CD4-positive, CD25-positive, alpha-beta regulatory T cell (primary cell): ENCODE measurements at regions not wholly inside any gene's neighbourhood (a gene's known extent, or its start where the extent isn't known, plus 50 kb on each side); places are given as distances from the start of the nearest gene placed in this dataset.

ENCODE experiments used
- ATAC-seq, 2 donors: fragments of 150-1000 bp; cut with Tn5 transposase; one replicate each; pipeline ENCODE4 v1.10.0; 2021; ENCODE audit warnings: low read depth in 2 of 2, moderate number of reproducible peaks in 2 of 2, moderate library complexity in 1 of 2
- DNase-seq, 3 donors: peaks; one replicate each; pipeline versions ENCODE4 v3.0.0 to v3.0.0-alpha.2; 2012 to 2022; ENCODE audit warnings: mixed read lengths in 1 of 3
- H3K27ac ChIP-seq: one replicate; pipeline ENCODE4 v1.7.0; 2013; ENCODE audit warnings: mild to moderate bottlenecking, low read length; ENCODE audit not compliant: insufficient read depth, poor library complexity, severe bottlenecking
- H3K27me3 ChIP-seq: one replicate; pipeline ENCODE4 v1.7.0; 2013; ENCODE audit warnings: low read length; ENCODE audit not compliant: control insufficient read depth, insufficient read depth
- H3K36me3 ChIP-seq: one replicate; pipeline ENCODE4 v1.7.0; 2013; ENCODE audit warnings: mild to moderate bottlenecking, low read length, moderate library complexity; ENCODE audit not compliant: control insufficient read depth, insufficient read depth
- H3K4me1 ChIP-seq: 2 replicates; pipeline ENCODE4 v1.7.0; 2013; ENCODE audit warnings: mild to moderate bottlenecking, low read length; ENCODE audit not compliant: insufficient read depth, control insufficient read depth, poor library complexity, severe bottlenecking
- H3K4me3 ChIP-seq: one replicate; pipeline ENCODE4 v1.7.0; 2013; ENCODE audit warnings: low read depth, mild to moderate bottlenecking, low read length, moderate library complexity
- H3K9me3 ChIP-seq, 2 experiments: 1 replicate in 1 of 2; 2 replicates in 1 of 2; pipeline ENCODE4 v1.7.0; 2013; ENCODE audit warnings: low read length in 2 of 2, mild to moderate bottlenecking in 1 of 2, moderate library complexity in 1 of 2; ENCODE audit not compliant: control insufficient read depth in 2 of 2
- H3K27ac Mint-ChIP-seq, 3 donors: one replicate each; pipeline ENCODE4 v1.8.0; 2020 to 2022; ENCODE audit warnings: mild to moderate bottlenecking in 3 of 3, mixed read lengths in 3 of 3, moderate library complexity in 2 of 3
- H3K27me3 Mint-ChIP-seq: one replicate; pipeline ENCODE4 v1.8.0; 2022; ENCODE audit warnings: mild to moderate bottlenecking, mixed read lengths
- H3K36me3 Mint-ChIP-seq: one replicate; pipeline ENCODE4 v1.8.0; 2020; ENCODE audit warnings: mixed read lengths
- H3K4me1 Mint-ChIP-seq, 4 donors: one replicate each; pipeline ENCODE4 v1.8.0; 2020 to 2022; ENCODE audit warnings: mixed read lengths in 4 of 4, mild to moderate bottlenecking in 1 of 4
- H3K4me3 Mint-ChIP-seq, 4 donors: one replicate each; pipeline ENCODE4 v1.8.0; 2020 to 2022; ENCODE audit warnings: mild to moderate bottlenecking in 4 of 4, mixed read lengths in 4 of 4, moderate library complexity in 3 of 4
- H3K9me3 Mint-ChIP-seq, 7 donors: one replicate each; pipeline ENCODE4 v1.8.0; 2020 to 2022; ENCODE audit warnings: mixed read lengths in 7 of 7, mild to moderate bottlenecking in 3 of 7, moderate library complexity in 2 of 7

- ATAC-seq (no peak), DNase-seq (no peak)
- H3K27me3 Mint-ChIP-seq: no peaks in the 10 kb centered on the region
- Histone ChIP-seq H3K4me1 (no peaks in the 10 kb centered on the region), H3K4me3 (no peak overlapping the region), H3K36me3 (no peaks in the 10 kb centered on the region), H3K27ac (no peak overlapping the region), H3K9me3 (no peaks in the 10 kb centered on the region), H3K27me3 (no peaks in the 10 kb centered on the region)
- no peak overlapping the region for H3K27ac Mint-ChIP-seq
- peaks cover 2 to 16% (median 4%) of the 10 kb centered on the region in 7 donors for H3K9me3 Mint-ChIP-seq
- no peak overlapping the region for H3K4me3 Mint-ChIP-seq
- no peaks in the 10 kb centered on the region for H3K4me1 Mint-ChIP-seq
- H3K36me3 Mint-ChIP-seq: no peaks in the 10 kb centered on the region
Observed at GRCh38 chr4:189376901-189377300, 563.8 kb upstream of the FRG1 start.

GRCh38 chr4:189377569-189377968 is 563.1 kb upstream of the FRG1 start:
- Mint-ChIP-seq H3K27me3 (no peaks in the 10 kb centered on the region), H3K9me3 (peaks cover 2 to 16% (median 4%) of the 10 kb centered on the region in 7 donors), H3K4me1 (no peaks in the 10 kb centered on the region), H3K27ac (no peak overlapping the region), H3K36me3 (no peaks in the 10 kb centered on the region), H3K4me3 (no peak overlapping the region)
- Histone ChIP-seq H3K36me3 (no peaks in the 10 kb centered on the region), H3K27ac (no peak overlapping the region), H3K9me3 (no peaks in the 10 kb centered on the region), H3K4me1 (no peaks in the 10 kb centered on the region), H3K27me3 (no peaks in the 10 kb centered on the region), H3K4me3 (no peak overlapping the region)
- DNase-seq: no peak
- ATAC-seq: no peak

GRCh38 chr4:189385098-189385497 is 555.6 kb upstream of the FRG1 start:
- no peaks in the 10 kb centered on the region for H3K9me3 ChIP-seq
- DNase-seq (no peak), ATAC-seq (no peak)
- Mint-ChIP-seq H3K9me3 (peaks cover 5 to 21% (median 7%) of the 10 kb centered on the region in 7 donors), H3K36me3 (no peaks in the 10 kb centered on the region), H3K4me3 (no peak overlapping the region), H3K27ac (no peak overlapping the region), H3K4me1 (no peaks in the 10 kb centered on the region), H3K27me3 (no peaks in the 10 kb centered on the region)
- H3K27me3 ChIP-seq: no peaks in the 10 kb centered on the region
- H3K27ac ChIP-seq: no peak overlapping the region
- H3K36me3 ChIP-seq: no peaks in the 10 kb centered on the region
- no peak overlapping the region for H3K4me3 ChIP-seq
- no peaks in the 10 kb centered on the region for H3K4me1 ChIP-seq

GRCh38 chr4:189385579-189385978 is 555.1 kb upstream of the FRG1 start:
- Mint-ChIP-seq H3K27ac (no peak overlapping the region), H3K4me3 (no peak overlapping the region), H3K36me3 (no peaks in the 10 kb centered on the region), H3K9me3 (peaks cover 5 to 23% (median 7%) of the 10 kb centered on the region in 7 donors), H3K27me3 (no peaks in the 10 kb centered on the region), H3K4me1 (no peaks in the 10 kb centered on the region)
- H3K36me3 ChIP-seq: no peaks in the 10 kb centered on the region
- ATAC-seq: no peak
- no peaks in the 10 kb centered on the region for H3K4me1 ChIP-seq
- no peaks in the 10 kb centered on the region for H3K27me3 ChIP-seq
- no peak overlapping the region for H3K4me3 ChIP-seq
- no peaks in the 10 kb centered on the region for H3K9me3 ChIP-seq
- DNase-seq: no peak
- no peak overlapping the region for H3K27ac ChIP-seq

GRCh38 chr4:189396435-189396834 is 544.2 kb upstream of the FRG1 start:
- Histone ChIP-seq H3K4me1 (no peaks in the 10 kb centered on the region), H3K27me3 (no peaks in the 10 kb centered on the region), H3K4me3 (no peak overlapping the region), H3K27ac (no peak overlapping the region), H3K9me3 (no peaks in the 10 kb centered on the region), H3K36me3 (no peaks in the 10 kb centered on the region)
- H3K9me3 Mint-ChIP-seq: peaks cover 0 to 16% (median 6%) of the 10 kb centered on the region in 7 donors
- ATAC-seq: no peak
- H3K27me3 Mint-ChIP-seq: no peaks in the 10 kb centered on the region
- H3K36me3 Mint-ChIP-seq: no peaks in the 10 kb centered on the region
- no peaks in the 10 kb centered on the region for H3K4me1 Mint-ChIP-seq
- DNase-seq: no peak
- no peak overlapping the region for H3K4me3 Mint-ChIP-seq
- H3K27ac Mint-ChIP-seq: no peak overlapping the region

GRCh38 chr4:189404271-189404670 is 536.4 kb upstream of the FRG1 start:
- H3K27ac Mint-ChIP-seq: no peak overlapping the region
- Histone ChIP-seq H3K27ac (no peak overlapping the region), H3K36me3 (no peaks in the 10 kb centered on the region), H3K27me3 (no peaks in the 10 kb centered on the region), H3K4me3 (no peak overlapping the region), H3K4me1 (no peaks in the 10 kb centered on the region), H3K9me3 (no peaks in the 10 kb centered on the region)
- no peaks in the 10 kb centered on the region for H3K27me3 Mint-ChIP-seq
- no peak overlapping the region for H3K4me3 Mint-ChIP-seq
- H3K4me1 Mint-ChIP-seq: no peaks in the 10 kb centered on the region
- peaks cover 3 to 13% (median 8%) of the 10 kb centered on the region in 7 donors for H3K9me3 Mint-ChIP-seq
- DNase-seq (no peak), ATAC-seq (no peak)
- H3K36me3 Mint-ChIP-seq: no peaks in the 10 kb centered on the region

- H3K27me3 Mint-ChIP-seq: no peaks in the 10 kb centered on the region
- no peaks in the 10 kb centered on the region for H3K4me1 ChIP-seq
- H3K4me1 Mint-ChIP-seq: peaks cover 0 to 4% (median 0%) of the 10 kb centered on the region in 4 donors
- no peaks in the 10 kb centered on the region for H3K9me3 ChIP-seq
- ATAC-seq: no peak
- no peak for DNase-seq
- H3K9me3 Mint-ChIP-seq: peaks cover 0 to 13% (median 8%) of the 10 kb centered on the region in 7 donors
- H3K36me3 ChIP-seq: no peaks in the 10 kb centered on the region
- no peaks in the 10 kb centered on the region for H3K36me3 Mint-ChIP-seq
- no peak overlapping the region for H3K27ac Mint-ChIP-seq
- no peak overlapping the region for H3K27ac ChIP-seq
- no peak overlapping the region for H3K4me3 Mint-ChIP-seq
- H3K27me3 ChIP-seq: no peaks in the 10 kb centered on the region
- H3K4me3 ChIP-seq: no peak overlapping the region
Observed at GRCh38 chr4:189409158-189409557, 531.5 kb upstream of the FRG1 start.

GRCh38 chr4:189414021-189414420 is 526.7 kb upstream of the FRG1 start:
- H3K36me3 Mint-ChIP-seq: no peaks in the 10 kb centered on the region
- no peak for ATAC-seq

More at GRCh38 chr4:189414021-189414420, 526.7 kb upstream of the FRG1 start:
- Histone ChIP-seq H3K36me3 (no peaks in the 10 kb centered on the region), H3K9me3 (no peaks in the 10 kb centered on the region), H3K27me3 (no peaks in the 10 kb centered on the region), H3K27ac (no peak overlapping the region), H3K4me1 (no peaks in the 10 kb centered on the region), H3K4me3 (no peak overlapping the region)
- Mint-ChIP-seq H3K9me3 (peaks cover 0 to 8% (median 3%) of the 10 kb centered on the region in 7 donors), H3K27me3 (no peaks in the 10 kb centered on the region), H3K27ac (no peak overlapping the region), H3K4me3 (no peak overlapping the region), H3K4me1 (peaks cover 0 to 4% (median 0%) of the 10 kb centered on the region in 4 donors)
- DNase-seq: no peak
